A673 (cell line): ENCODE measurements at regions not wholly inside any gene's neighbourhood (a gene's known extent, or its start where the extent isn't known, plus 50 kb on each side); places are given as distances from the start of the nearest gene placed in this dataset.

Experiments used
- BruUV-seq: library from RNA; stranded (reverse); fragments of 400-500 nt; replicated peaks from 2 replicates; lab custom pipeline; 2021; lab: Mats Ljungman, UMichigan
- CTCF ChIA-PET: fragments of 300-600 bp; sonication (Branson Sonifier 250); formaldehyde crosslinking; loops from one replicate; lab custom pipeline; 2022; ENCODE audit warnings: antibody characterized with exemption; lab: Charles Lee
- POLR2A ChIA-PET: fragments of 300-600 bp; sonication (Branson Sonifier 250); formaldehyde crosslinking; loops from one replicate; lab custom pipeline; 2022; ENCODE audit warnings: antibody characterized with exemption; ENCODE audit not compliant: low non-redundant PET; lab: Charles Lee
- DNase-seq: peaks from one replicate; pipeline ENCODE4 v3.0.0-alpha.2; 2015; ENCODE audit warnings: low spot score
- H3K27ac ChIP-seq: fragments of 200-600 bp; sonication (generic); 2 replicates; pipeline ENCODE4 v1.5.1; 2016; ENCODE audit warnings: mixed run types, low read depth, mild to moderate bottlenecking, mixed read lengths, antibody characterized with exemption, low read length; ENCODE audit not compliant: poor library complexity, severe bottlenecking
- H3K27me3 ChIP-seq: fragments of 200-600 bp; sonication (generic); replicated peaks from 2 replicates; pipeline ENCODE4 v1.6.1; 2017; ENCODE audit warnings: mixed run types, low read depth, mild to moderate bottlenecking, mixed read lengths, antibody characterized with exemption, low read length; ENCODE audit not compliant: insufficient read depth, poor library complexity
- H3K36me3 ChIP-seq: fragments of 200-600 bp; sonication (generic); 2 replicates; pipeline ENCODE4 v1.6.1; 2016; ENCODE audit warnings: mixed run types, mild to moderate bottlenecking, mixed read lengths, antibody characterized with exemption, low read length; ENCODE audit not compliant: insufficient read depth, poor library complexity, severe bottlenecking
- H3K4me1 ChIP-seq: fragments of 200-600 bp; sonication (generic); 2 replicates; pipeline ENCODE4 v1.6.1; 2017; ENCODE audit warnings: mixed run types, mild to moderate bottlenecking, mixed read lengths, antibody characterized with exemption, low read length; ENCODE audit not compliant: insufficient read depth, poor library complexity, severe bottlenecking
- H3K4me3 ChIP-seq: fragments of 200-600 bp; sonication (generic); 2 replicates; pipeline ENCODE4 v1.5.1; 2016; ENCODE audit warnings: low read depth, mixed run types, mild to moderate bottlenecking, mixed read lengths, low read length; ENCODE audit not compliant: poor library complexity, severe bottlenecking
- H3K9me3 ChIP-seq: fragments of 200-600 bp; sonication (generic); 2 replicates; pipeline ENCODE4 v1.6.1; 2016; ENCODE audit warnings: mixed run types, low read depth, mild to moderate bottlenecking, mixed read lengths, antibody characterized with exemption, low read length; ENCODE audit not compliant: poor library complexity, severe bottlenecking
- EZH2 ChIP-seq: fragments of 200-600 bp; sonication (generic); IDR thresholded peaks from 2 replicates; pipeline ENCODE4 v1.6.1; 2017; ENCODE audit warnings: borderline replicate concordance, low read depth, mild to moderate bottlenecking, mixed read lengths, antibody characterized with exemption, low read length; ENCODE audit not compliant: poor library complexity, severe bottlenecking
- intact Hi-C: fragments of 100-400 bp; cut with micrococcal nuclease; formaldehyde crosslinking; loops from one replicate; pipeline ENCODE4 v1.10.0; 2022; ENCODE audit not compliant: unreplicated experiment
- TF ChIP-seq, protein P1 (sequence below): fragments of 300-800, 200-600 bp; sonication (generic); conservative IDR thresholded peaks from 2 replicates; pipeline ENCODE4 v1.5.1; 2017; ENCODE audit warnings: low read depth, mild to moderate bottlenecking, antibody characterized with exemption, low read length, moderate library complexity, mixed read lengths

GRCh38 chr5:86917117-86917579 is 299.4 kb downstream of the COX7C start:
- ChIA-PET POLR2A (no interaction called here), CTCF (no interaction called here)
- intact Hi-C loops: no loop called here
- no peaks in the 10 kb centered on the region for H3K9me3 ChIP-seq
- TF ChIP-seq, protein P1, sequence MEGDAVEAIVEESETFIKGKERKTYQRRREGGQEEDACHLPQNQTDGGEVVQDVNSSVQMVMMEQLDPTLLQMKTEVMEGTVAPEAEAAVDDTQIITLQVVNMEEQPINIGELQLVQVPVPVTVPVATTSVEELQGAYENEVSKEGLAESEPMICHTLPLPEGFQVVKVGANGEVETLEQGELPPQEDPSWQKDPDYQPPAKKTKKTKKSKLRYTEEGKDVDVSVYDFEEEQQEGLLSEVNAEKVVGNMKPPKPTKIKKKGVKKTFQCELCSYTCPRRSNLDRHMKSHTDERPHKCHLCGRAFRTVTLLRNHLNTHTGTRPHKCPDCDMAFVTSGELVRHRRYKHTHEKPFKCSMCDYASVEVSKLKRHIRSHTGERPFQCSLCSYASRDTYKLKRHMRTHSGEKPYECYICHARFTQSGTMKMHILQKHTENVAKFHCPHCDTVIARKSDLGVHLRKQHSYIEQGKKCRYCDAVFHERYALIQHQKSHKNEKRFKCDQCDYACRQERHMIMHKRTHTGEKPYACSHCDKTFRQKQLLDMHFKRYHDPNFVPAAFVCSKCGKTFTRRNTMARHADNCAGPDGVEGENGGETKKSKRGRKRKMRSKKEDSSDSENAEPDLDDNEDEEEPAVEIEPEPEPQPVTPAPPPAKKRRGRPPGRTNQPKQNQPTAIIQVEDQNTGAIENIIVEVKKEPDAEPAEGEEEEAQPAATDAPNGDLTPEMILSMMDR: no peak
- TF ChIP-seq EZH2: no peak
- no peak overlapping the region for H3K27ac ChIP-seq
- BruUV-seq: no TSS peak
- no peaks in the 10 kb centered on the region for H3K27me3 ChIP-seq
- H3K36me3 ChIP-seq: no peaks in the 10 kb centered on the region
- no peaks in the 10 kb centered on the region for H3K4me1 ChIP-seq
- no peak overlapping the region for H3K4me3 ChIP-seq
- peak; percentile 54 for DNase-seq

- POLR2A ChIA-PET: no interaction called here
- intact Hi-C loops: no loop called here
- CTCF ChIA-PET: no interaction called here
- TF ChIP-seq, protein P1: no peak
- no peak for TF ChIP-seq EZH2
- no TSS peak for BruUV-seq
- Histone ChIP-seq H3K27me3 (no peaks in the 10 kb centered on the region), H3K36me3 (no peaks in the 10 kb centered on the region), H3K9me3 (no peaks in the 10 kb centered on the region), H3K4me3 (no peak overlapping the region), H3K4me1 (no peaks in the 10 kb centered on the region), H3K27ac (no peak overlapping the region)
- DNase-seq: no peak
These were observed 300.5 kb downstream of the COX7C start for GRCh38 chr5:86918246-86918645.

GRCh38 chr5:86926033-86926432 is 308.3 kb downstream of the COX7C start:
- no peaks in the 10 kb centered on the region for H3K9me3 ChIP-seq
- no TSS peak for BruUV-seq
- intact Hi-C loops: no loop called here
- H3K4me1 ChIP-seq: no peaks in the 10 kb centered on the region
- no peaks in the 10 kb centered on the region for H3K36me3 ChIP-seq
- no peak for TF ChIP-seq EZH2
- TF ChIP-seq, protein P1: no peak
- H3K27ac ChIP-seq: no peak overlapping the region
- peaks cover 4% of the 10 kb centered on the region for H3K27me3 ChIP-seq
- DNase-seq: no peak
- ChIA-PET POLR2A (no interaction called here), CTCF (no interaction called here)
- no peak overlapping the region for H3K4me3 ChIP-seq
